Tibial artery (tissue), 4 donors: ENCODE measurements at regions not wholly inside any gene's neighbourhood (a gene's known extent, or its start where the extent isn't known, plus 50 kb on each side); places are given as distances from the start of the nearest gene placed in this dataset.
"Not testable (repeated sequence)": the region's sequence is repeated elsewhere in the genome, so short reads cannot be mapped to it uniquely, and the experiment has no call there.

Source experiments
- DNase-seq, 2 donors: peaks; one replicate each; pipeline ENCODE4 v3.0.0-alpha.2; 2019
- H3K27ac ChIP-seq, 2 donors: fragments of 200-600 bp; sonication (generic) in 1 of 2; 1 replicate in 1 of 2; 2 replicates in 1 of 2; pipeline ENCODE4 v1.5.1; 2018 to 2019; ENCODE audit warnings: mild to moderate bottlenecking in 1 of 2
- H3K27me3 ChIP-seq, 2 donors: fragments of 200-600 bp; sonication (generic) in 1 of 2; one replicate each; pipeline versions ENCODE4 v1.5.1 to v1.6.0; 2016 to 2019
- H3K36me3 ChIP-seq, 3 donors: fragments of 200-600 bp; sonication (generic) in 2 of 3; one replicate each; pipeline ENCODE4 v1.5.1; 2016 to 2019; ENCODE audit warnings: mild to moderate bottlenecking in 2 of 3
- H3K4me1 ChIP-seq, 4 donors: fragments of 200-600 bp; sonication (generic) in 2 of 4; 1 replicate in 3 of 4; 2 replicates in 1 of 4; pipeline ENCODE4 v1.5.1; 2016 to 2019
- H3K4me3 ChIP-seq, 2 donors: fragments of 200-600 bp; sonication (generic) in 1 of 2; 1 replicate in 1 of 2; 2 replicates in 1 of 2; pipeline ENCODE4 v1.5.1; 2018 to 2019; ENCODE audit warnings: mild to moderate bottlenecking in 2 of 2
- H3K9me3 ChIP-seq, 3 donors: fragments of 200-600 bp; sonication (generic) in 1 of 3; one replicate each; pipeline ENCODE4 v1.5.1; 2016 to 2019
- CTCF ChIP-seq, 2 experiments: fragments of 200-600 bp in 1 of 2; fragments of 450-650 bp in 1 of 2; IDR thresholded peaks; one replicate each; pipeline ENCODE4 v1.5.1; 2017 to 2019; ENCODE audit warnings: antibody characterized with exemption in 2 of 2, mild to moderate bottlenecking in 1 of 2, moderate library complexity in 1 of 2
- intact Hi-C: fragments of 100-400 bp; cut with DNase I; formaldehyde crosslinking; loops from one replicate; pipeline ENCODE4 v1.15.0; 2023; ENCODE audit warnings: low total_unique reads

GRCh38 chr6:134619077-134619476 lies 301.2 kb upstream of the SGK1 start:
- intact Hi-C loops = no loop called here

GRCh38 chr6:134614606-134615485 lies 296.9 kb upstream of the SGK1 start:
- DNase-seq = no peak
- Histone ChIP-seq H3K27me3 (no peaks in the 10 kb centered on the region), H3K4me3 (no peak overlapping the region), H3K27ac (no peak overlapping the region), H3K9me3 (no peaks in the 10 kb centered on the region), H3K36me3 (no peaks in the 10 kb centered on the region), H3K4me1 (no peaks in the 10 kb centered on the region)
- no peak for TF ChIP-seq CTCF (IDR thresholded peaks at IDR 0.05)
- intact Hi-C loops = no loop called here

More at GRCh38 chr6:134619077-134619476, 301.2 kb upstream of the SGK1 start:
- TF ChIP-seq CTCF (IDR thresholded peaks at IDR 0.05) = no peak
- Histone ChIP-seq H3K9me3 (no peaks in the 10 kb centered on the region), H3K4me1 (no peaks in the 10 kb centered on the region), H3K27me3 (no peaks in the 10 kb centered on the region), H3K36me3 (no peaks in the 10 kb centered on the region), H3K4me3 (no peak overlapping the region), H3K27ac (no peak overlapping the region)
- DNase-seq = no peak

GRCh38 chr6:134612128-134612527 lies 294.2 kb upstream of the SGK1 start:
- H3K27ac ChIP-seq, H3K27me3 ChIP-seq, H3K36me3 ChIP-seq, intact Hi-C loops, DNase-seq, H3K9me3 ChIP-seq, H3K4me1 ChIP-seq, H3K4me3 ChIP-seq: not testable (repeated sequence)

GRCh38 chr6:134610411-134610810 lies 292.5 kb upstream of the SGK1 start:
- H3K4me3 ChIP-seq = no peak overlapping the region
- H3K9me3 ChIP-seq = no peaks in the 10 kb centered on the region
- H3K27me3 ChIP-seq = no peaks in the 10 kb centered on the region
- H3K4me1 ChIP-seq = no peaks in the 10 kb centered on the region
- intact Hi-C loops = no loop called here
- H3K27ac ChIP-seq = no peak overlapping the region
- no peak for DNase-seq
- no peak for TF ChIP-seq CTCF (IDR thresholded peaks at IDR 0.05)
- no peaks in the 10 kb centered on the region for H3K36me3 ChIP-seq

- H3K4me1 ChIP-seq = no peaks in the 10 kb centered on the region
- no peak overlapping the region for H3K4me3 ChIP-seq
- no peak overlapping the region for H3K27ac ChIP-seq
- no peaks in the 10 kb centered on the region for H3K27me3 ChIP-seq
- DNase-seq = no peak
- TF ChIP-seq CTCF (IDR thresholded peaks at IDR 0.05) = no peak
- H3K36me3 ChIP-seq = no peaks in the 10 kb centered on the region
- intact Hi-C loops = no loop called here
- no peaks in the 10 kb centered on the region for H3K9me3 ChIP-seq
These were observed 291.9 kb upstream of the SGK1 start for GRCh38 chr6:134609716-134610261.

GRCh38 chr6:134607411-134607810 lies 289.5 kb upstream of the SGK1 start:
- Histone ChIP-seq H3K27me3 (no peaks in the 10 kb centered on the region), H3K36me3 (no peaks in the 10 kb centered on the region), H3K4me3 (no peak overlapping the region), H3K4me1 (no peaks in the 10 kb centered on the region), H3K27ac (no peak overlapping the region), H3K9me3 (no peaks in the 10 kb centered on the region)
- DNase-seq = no peak
- intact Hi-C loops = no loop called here
- TF ChIP-seq CTCF (IDR thresholded peaks at IDR 0.05) = no peak
